Fibroblast of skin of left quadriceps (primary cell): ENCODE measurements at regions not wholly inside any gene's neighbourhood (a gene's known extent, or its start where the extent isn't known, plus 50 kb on each side); places are given as distances from the start of the nearest gene placed in this dataset.

Experiments used
- DNase-seq, 2 experiments: peaks; one replicate each; pipeline ENCODE4 v3.0.0-alpha.2; 2013; ENCODE audit warnings: low read depth in 2 of 2

DNA sequence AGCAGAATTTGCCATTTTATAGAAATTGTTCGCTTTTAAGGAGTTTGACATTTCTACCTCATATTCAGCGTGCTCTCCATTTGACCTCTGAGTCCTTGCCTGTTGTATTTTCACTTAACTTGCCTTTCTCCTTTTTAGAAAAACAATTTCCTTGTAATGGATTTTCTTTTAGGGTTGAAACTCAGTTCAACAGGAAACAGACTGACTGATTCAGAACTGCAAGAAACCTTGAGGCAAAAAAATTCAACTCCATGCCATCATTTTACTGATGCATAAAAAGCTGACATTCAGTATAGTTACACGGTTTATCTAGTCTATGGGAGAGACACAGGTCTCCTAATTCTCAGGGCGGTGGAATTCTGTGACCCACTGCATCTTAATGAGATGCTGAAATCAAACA lies 59.8 kb downstream of the MRPS30 start:
- DNase-seq = no peak

DNA sequence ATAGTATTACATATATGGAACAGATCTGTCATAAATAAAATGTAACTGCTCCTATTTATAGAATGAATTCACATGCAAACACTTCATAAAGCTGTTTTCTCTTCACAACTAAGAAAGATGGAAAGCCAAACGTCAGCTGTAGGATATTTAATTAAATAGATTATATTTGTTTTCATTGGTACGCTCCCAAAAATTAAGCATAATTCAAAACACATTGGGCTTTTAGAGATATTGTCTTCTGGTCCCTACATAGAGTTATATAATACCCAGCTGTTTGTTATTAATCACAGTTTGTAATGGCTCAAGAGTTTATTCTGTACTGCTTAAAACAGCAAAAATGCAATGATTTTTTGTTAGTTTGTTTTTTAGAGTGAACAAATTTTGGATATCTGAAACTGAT lies 61.2 kb downstream of the MRPS30 start:
- no peak for DNase-seq

DNA sequence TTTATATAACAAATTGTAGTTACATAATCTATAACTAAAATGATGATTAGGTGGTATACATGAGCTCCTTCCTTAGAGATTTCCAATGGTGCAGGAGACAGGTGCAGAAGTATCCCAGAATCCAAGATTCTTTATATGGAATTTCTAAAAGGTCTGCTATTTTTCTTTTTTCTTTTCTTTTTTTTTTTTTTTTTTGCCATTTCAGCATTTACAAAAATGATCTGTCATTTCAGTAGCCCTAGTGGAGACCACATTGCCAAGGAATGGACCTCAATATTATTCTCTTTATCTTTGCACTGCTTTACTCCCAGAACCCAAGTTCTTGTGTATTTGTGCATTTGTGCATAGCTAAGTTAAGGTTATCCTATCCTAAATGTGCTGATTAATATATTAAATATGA lies 61.7 kb downstream of the MRPS30 start:
- no peak for DNase-seq

DNA sequence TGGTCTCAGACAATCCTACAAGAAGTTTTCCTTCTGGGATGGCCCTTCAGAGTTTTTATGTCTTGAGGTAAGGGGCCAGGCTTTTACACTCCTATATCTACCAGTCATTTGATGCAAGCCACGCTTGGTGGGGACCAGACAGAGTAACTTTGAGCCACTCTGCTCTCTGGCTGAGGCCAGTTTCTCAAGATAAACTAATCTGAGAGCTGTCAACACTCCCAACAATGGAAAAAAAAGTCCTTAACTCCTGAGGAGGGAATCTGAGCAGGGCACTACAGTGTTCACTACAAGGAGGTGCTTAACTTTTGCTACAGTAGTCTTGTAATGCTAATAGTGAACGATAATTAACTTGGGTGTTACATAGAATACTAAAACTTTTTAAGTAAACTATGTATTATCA lies 62.7 kb downstream of the MRPS30 start:
- DNase-seq = no peak

DNA sequence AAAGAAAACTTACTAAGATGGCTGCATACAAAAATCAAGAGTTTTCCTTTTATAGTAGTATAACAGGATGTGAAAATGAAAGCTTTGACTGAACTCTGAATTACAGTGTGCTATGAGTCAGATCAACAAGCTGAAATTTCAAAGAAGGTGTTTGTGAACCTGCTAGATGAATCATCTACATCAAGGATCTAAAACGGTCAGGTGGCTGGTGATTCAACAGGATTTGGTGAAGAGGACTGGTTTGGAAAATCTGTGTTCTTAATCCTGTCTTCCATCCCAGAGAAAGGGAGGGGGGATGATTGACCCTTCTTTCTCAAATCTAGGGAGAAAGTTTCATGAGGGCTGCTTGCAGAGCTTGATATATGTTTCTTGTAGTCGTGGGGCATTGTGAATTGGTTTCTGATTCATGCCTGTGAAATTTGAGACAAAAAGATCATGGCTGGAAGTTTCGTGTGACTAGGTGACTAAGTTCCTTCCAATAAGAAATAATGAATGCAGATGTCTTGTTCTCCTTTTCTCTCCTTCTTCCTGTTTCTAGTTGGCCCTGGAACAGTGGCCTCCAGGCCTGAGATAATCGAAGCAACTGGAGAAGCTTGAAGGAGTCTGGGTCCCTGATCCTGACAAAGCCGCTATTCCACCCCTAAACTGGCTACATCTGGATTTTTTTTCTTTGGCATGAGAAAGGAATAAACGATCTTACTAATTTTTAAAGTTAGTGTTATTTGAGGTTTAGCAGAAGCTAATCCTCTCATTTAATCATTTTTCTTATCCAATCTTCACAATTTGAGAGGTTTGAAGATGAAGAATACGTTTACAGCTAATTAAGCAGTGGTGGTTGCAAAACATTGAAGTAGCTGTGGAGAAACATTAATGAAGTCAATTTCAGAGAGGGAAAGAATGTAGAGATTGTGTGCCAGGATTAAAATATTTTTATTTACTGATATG lies 67.2 kb downstream of the MRPS30 start:
- DNase-seq = no peak

DNA sequence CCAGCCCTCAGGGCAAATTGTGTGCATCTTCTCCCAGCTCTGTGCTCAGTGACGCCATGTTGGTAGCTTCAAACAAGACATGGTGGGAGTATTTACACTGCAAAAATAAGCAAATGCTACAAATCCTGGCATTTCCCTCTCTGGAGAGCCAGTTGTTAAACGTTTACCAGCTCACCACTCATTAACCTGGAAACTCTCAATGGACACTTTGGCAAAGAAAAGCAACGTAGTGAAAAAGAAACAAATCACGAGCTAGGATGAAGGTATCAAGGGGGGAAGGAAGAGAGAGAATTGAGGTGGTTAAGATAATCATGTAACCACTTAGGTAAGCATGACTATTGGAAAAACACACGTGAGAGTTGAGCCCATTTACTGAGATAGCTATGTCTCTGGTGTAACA lies 72.5 kb downstream of the MRPS30 start:
- no peak for DNase-seq

DNA sequence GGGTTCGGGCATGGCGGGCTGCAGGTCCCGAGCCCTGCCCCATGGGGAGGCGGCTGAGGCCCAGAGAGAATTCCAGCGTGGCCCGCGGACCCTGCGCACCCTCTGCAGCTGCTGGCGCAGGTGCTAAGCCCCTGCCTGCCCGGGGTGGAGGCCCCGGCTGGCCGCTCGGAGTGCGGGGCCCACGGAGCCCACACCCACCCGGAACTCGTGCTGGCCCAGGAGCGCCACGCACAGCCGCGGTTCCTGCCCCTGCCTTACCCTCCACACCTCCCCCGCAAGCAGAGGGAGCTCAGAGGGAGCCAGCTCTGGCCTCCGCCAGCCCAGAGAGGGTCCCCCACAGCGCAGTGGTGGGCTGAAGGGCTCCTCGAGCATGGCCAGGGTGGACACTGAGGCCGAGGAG lies 75.3 kb downstream of the MRPS30 start:
- DNase-seq = no peak

DNA sequence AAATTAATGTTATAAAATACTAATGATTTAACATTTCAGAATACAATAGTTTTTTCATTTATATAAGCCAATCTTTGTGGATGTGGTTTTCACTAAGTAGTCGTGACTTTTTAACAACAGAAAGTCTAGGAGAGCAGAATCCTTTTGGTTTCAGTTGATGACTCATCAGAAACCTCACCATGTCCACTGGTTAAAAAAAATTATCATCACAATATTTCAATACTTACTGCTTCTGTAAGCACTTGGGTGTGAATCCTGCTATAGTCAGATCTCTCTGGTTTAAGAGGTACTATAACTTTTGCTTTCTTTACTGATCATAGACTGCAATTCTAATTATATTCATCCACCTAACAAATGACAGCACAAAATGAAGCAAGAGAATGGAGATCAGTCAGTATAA lies 77.2 kb downstream of the MRPS30 start:
- DNase-seq = no peak

DNA sequence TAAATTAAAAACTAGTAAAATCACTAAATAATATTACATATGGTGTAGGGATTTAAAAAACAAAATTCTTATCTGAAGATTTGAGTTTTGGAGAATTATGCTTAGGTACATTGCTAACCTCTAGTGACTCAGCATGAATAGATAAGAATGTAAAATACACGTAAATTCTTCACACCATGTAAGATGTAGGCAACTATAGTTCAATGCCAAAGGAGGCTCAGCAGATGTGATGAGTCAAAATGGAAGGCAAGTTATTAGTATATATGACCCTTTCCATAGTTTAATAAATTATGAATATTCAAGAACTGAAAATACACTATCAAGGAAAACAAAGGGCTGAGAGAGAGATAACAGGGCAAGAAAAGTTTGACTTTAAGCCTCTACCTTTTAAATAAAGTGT lies 79.0 kb downstream of the MRPS30 start:
- no peak for DNase-seq

DNA sequence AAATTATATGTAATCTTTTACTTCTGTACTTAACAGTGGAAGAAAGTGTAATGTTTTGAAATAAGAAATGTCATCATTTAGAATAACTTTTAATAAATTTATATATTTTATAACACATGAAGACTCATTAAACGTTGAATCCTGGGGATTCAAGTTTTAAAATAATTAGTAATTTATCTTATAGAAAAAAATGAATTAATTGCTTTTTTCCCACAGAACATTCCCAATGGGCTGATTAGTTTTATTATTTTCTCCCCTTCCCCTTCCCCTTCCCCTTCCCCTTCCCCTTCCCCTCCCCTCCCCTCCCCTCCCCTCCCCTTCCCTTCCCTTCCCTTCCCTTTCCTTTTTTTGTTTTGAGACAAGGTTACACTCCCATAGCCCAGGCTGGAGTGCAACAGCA lies 79.7 kb downstream of the MRPS30 start:
- no peak for DNase-seq

DNA sequence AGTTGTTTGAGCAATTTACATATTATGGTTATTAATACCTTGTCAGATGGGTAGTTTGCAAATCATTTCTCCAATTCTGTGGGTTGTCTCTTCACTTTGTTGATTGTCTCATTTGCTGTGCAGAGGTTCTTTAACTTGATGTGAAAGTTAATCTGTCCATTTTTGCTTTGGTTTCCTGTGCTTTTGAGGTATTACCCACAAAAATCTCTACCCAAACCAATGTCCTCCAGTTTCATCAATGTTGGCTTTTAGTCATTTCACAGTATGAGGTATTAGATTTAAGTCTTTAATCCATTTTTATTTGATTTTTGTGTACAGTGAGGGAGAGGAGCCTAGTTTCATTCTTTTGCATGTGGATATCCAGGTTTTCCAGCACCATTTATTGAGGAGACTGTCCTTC lies 82.4 kb downstream of the MRPS30 start:
- DNase-seq = no peak

DNA sequence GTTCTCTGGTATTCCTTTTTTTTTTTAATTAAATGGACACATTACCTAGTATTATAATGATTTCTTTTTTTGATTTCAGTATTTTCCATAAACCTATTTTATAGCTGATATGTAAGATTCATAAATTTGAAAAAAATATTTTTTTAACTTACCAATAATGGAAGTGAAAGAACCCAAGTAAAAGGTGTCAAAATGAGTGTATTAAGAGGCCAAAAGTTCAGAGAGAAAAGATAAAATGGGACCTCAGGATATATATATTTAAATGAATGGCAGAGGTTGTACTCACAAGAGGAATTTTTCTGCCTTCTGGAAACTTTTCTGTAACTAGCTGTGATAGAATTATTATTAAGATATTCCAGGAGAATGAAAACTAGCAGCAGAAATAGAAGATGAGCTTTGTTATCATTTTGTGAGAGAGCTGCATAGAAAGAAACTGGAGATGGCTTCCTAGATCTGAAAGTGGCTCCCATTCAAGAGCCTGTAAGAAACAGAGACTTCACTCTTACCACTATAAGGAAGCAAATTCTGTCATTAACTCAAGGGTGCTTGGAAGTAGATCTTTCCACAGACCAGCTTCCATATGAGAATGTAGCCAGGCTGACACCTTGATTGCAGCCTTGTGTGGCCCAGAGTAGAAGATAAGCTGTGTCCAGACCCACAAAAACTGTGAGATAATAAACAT lies 91.7 kb downstream of the MRPS30 start:
- no peak for DNase-seq

DNA sequence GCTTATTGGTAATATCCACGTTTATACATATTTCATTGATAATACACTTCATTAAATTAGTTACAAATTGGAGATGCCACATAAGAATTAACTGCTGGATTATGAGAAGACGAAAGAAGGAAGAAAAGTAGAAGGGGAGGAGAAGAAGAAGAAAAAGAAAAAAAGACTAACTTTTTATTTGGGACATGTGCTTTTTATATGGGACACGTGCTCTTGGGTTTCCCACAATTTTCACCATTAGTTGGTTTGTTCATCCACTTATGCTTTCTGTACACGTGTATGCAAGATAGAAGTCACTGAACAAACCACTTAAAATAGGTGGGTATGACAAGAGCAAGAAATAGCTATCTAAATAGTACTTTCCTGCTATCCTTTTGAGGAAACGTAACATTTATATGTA lies 98.6 kb downstream of the MRPS30 start:
- no peak for DNase-seq

DNA sequence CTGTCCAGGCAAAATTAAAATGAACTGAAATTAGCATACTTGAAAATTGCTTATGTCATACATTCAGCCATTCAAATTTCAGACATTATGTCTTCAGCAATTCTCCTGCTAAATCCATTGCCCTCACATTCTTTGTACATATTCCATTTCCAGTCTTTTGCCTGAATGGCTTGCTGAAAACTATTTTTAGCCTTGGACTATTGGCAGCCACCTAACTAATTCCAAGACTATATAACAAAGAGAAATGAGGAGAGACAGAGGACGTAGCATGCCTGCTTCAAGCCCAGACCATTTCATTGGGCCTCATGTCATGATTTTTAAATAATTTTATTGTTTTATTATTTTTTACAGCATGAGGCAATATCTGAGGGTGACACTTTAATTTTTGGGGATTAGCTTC lies 100.3 kb downstream of the MRPS30 start:
- no peak for DNase-seq

DNA sequence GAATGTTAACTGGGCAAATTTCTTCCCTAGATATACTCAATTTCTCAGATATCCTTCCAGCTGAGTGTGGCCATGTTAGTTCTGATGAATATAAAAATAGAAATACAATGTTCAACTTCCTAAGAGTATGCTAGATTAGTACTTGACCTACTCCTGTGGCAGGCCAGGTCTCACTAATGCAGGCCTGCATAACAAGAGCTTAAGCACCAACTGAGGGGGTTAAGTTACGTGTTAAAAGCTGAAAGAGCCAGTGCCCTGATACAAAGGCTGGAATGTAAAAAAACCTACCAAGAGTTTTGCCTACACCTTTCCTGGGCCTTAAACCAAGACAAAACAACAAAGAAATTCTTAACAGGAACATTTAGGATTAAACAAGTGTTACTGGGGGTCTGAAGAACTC lies 102.8 kb downstream of the MRPS30 start:
- DNase-seq = no peak

DNA sequence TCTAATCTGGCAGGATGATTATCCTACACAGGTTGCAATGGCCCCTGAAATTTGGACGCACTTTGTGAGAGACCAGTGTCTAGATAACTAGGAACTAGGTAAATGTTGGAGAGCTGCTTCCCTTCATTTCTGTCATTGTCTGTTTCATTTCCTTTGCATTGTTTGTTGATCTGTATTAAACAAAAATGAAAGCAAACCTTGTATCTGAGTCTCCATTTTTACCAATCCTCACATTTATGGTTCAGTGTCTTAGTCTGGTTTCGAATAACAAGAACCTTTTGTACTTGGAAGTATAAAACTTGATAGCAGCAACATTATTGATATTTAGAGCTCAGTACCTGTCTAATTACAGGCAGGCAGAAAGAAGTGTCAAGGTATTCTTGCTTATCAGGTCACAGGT lies 105.5 kb downstream of the MRPS30 start:
- no peak for DNase-seq

DNA sequence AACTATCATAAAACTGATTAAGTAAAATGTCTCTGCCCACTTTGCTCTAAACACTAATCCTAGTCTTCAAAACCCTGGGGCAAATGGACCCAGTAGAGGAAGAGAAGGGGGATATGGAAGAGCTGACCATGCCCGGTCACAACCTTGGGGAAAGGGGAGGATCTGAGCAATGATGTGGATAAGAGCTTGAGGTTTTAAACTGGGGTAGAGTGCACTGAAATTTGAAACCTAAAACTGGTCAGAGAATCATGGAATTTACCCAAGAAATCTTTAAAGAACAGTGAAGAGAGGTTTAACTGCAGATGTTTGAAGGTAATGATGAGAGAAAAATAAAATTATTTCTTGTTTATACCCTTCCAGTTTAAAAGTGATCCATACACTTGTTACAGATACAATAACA lies 110.8 kb downstream of the MRPS30 start:
- DNase-seq = no peak

DNA sequence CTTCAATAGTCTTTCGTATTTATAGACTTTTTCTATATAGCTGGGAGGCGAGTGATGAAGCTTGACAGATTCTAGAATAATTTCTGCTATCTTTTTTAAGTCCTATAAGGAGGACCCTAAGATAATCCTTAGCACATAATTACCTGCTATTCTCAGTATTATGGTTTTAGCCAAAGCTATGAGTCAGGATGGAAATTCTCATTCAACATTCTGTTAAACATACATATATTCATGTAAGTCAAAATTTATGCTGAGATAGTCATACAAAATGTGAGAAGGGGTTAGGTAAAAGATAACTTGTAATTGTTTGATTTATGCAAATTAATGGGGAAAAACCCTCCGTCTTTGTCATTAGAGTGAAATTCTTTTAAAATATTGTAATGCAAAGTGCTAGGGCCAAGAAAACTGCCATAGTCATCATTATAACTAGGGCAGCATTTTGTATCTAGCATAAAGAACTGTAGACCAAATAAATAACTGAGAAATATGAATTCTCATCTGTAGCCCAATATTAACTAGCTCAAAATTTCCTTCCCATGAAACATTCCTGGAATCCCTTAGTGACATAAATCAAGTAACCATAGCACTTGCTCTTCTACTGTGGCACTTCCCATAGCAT lies 118.5 kb downstream of the MRPS30 start:
- no peak for DNase-seq

DNA sequence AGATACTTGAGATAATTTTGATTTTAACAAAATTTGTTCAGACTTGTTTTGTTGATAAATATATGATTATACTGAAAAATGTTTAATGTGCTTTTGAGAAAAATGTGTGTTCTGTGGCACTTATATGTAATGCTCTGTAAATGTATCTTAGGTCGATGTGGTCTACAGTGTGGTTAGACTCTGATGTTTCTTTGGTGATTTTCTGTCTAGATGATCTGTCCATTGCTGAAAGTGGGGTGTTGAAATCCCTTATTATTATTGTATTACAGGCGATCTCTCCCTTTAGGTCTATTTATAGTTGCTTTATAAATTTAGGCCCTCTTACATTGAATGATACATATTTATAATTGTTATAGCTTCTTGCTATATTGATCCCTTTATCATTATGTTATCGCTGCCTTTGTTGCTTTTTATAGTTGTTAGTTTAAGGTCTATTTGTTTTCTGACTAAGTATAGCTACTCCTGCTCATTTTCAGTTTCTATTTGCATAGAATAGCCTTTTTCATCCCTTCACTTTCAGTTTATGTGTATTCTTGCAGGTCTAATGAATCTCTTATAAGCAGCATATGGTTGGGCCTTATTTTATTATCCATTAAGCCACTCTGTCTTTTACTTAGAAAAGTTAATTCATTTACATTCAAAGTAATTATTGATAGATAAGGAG lies 124.3 kb downstream of the MRPS30 start:
- DNase-seq = no peak

DNA sequence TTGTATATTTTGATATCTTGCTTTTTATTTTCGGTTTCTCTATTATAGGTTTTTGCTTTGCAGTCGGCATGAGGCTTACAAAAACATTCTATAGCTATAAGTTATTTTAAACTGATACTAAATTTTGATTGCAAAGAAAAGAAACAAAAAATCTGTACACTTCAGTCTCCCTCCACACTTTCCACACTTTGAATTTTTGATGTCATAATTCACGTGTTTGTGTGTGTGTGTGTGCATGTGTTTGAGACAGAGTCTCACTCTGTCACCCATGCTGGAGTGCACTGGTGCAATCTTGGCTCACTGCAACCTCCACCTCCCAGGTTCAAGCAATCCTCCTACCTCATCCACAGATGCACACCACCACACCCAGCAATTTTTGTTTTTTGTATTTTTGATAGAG lies 124.9 kb downstream of the MRPS30 start:
- DNase-seq = no peak

DNA sequence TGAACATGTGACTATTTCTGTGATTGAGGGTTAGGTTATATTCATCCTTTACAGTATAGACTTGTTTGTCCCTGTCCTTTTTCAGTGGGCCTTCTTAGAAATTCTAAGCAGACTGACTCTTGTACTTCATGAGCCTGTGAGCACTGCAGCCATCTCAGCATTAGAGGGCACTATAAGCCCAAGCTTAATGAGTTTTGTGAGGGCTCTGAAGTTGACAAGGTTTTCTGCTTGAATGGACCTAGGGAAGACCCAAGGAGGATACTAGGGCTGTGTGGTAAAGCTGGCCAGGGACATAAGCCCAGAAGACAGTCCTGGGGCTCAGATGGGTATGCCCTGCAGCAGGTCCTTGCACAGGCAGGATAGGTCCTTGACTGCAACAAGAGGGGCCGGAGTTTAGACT lies 126.5 kb downstream of the MRPS30 start:
- DNase-seq = no peak

DNA sequence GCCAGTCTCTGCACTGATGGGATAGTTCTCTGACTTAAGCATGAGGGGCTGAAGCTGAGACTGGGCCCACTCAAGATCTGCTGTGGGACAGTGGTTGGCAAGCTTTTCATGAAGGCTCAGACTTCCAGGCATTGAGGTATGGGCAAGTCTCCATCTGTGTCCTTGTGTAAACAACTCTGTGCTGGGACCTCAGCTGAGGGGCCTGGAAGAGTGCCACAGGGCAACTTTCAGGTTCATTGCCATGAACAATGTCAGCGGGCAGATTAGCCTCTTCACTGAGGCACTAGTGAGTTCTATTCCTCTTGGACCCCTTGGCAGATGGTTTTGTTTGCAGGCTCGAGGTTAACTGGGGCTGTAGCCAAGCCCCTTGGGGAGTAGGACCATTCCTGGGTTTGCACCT lies 127.1 kb downstream of the MRPS30 start:
- no peak for DNase-seq
